ENCODE measurements at regions not wholly inside any gene's neighbourhood (a gene's known extent, or its start where the extent isn't known, plus 50 kb on each side); places are given as distances from the start of the nearest gene placed in this dataset.
A peak's percentile ranks its signal among the peaks of the same experiment; 100 is the strongest.

DNA sequence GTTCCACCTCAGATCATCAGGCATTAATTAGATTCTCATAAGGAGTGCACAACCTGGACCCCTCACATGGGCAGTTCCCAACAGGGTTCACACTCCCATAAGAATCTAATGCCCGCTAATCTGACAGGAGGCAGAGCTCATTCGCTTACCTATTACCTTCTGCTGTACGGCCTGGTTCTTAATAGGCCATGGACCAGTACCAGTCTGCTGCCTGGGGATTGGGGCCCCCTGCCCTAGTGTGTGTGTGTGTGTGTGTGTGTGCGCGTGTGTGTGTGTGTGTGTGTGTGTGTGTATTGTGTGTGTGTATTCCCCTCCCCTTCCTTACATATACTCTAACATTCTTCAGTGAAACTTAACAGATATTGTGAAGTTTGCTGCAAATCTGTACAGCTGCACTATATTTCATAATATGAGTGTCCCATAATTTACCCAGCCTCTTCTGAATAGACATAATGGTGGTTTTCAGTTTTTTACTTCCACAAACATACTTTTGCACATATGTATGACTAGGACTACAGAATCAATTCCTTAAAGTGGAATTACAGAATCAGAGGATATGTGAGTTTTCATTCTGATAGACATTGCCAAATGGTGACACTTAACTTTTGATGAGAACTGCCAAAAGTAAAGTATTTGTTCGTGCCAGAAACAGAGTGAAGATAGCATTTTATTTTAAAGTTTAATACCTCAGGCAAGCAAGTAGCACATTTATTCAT is 205.2 kb upstream of the EEA1 start:
- DNase-seq (ENCODE audit: low spot score) = no peak

DNA sequence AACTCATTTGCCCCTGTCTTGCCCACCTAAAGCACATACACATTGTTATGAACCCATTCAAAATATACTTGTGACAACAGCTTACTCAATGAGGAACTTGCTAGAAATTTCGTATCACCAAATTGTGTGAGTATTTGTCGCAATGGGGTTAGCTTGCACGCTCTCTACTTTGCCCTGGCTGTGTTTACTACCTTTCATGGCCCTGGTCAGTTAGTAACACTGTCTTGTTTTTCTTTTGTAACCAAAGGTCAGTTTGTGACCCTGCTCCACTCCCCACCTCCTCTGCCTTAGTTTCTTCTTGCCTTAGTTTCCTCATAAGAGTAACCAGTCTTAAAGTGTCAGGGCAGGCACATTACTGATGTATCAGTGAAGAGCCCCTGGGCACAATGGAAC is 205.8 kb upstream of the EEA1 start:
- no peak for DNase-seq (ENCODE audit: low spot score)

DNA sequence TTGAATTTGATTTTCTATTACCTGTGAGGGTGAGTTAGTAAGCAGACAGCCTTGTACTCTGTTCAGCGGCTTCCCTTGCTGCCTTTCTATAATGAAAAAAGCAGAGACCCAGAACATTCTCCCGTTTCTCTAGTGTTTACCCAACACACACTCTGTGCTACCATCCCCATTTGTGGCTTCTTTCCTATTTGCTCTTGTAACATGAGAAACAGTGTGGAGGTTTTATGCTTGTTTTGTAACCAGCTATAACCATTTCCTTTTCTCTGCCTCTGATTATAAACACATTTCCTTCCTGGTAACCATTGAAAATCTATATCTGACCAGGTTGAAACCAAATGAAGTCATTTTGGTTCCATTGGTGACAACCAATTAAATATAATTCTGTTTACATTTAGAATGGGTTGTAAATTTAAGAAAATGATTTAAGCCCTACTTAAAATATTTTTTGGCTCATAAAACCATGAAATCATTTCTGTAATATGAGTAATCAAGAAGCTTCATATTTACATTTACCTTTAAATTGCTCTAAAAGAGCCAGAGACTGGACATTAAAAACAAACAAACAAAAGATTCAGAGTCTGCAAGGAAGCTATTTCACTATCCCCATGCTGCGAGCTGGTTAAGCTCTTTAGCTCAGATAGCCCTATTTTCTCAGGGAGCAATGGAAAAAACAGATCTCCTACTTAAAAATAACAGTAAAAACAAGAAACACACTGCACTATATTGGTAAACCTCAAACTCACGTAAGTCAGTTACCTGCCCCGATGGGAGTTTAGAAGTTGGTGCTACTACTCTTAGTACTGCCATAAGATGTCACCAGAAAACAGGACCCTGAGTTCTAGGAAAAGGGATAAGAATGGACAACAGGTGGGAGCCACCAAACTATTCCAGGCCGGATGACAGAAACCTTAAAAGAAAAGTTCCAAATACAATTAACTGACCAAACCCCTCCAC is 206.5 kb upstream of the EEA1 start:
- DNase-seq (ENCODE audit: low spot score) = no peak

DNA sequence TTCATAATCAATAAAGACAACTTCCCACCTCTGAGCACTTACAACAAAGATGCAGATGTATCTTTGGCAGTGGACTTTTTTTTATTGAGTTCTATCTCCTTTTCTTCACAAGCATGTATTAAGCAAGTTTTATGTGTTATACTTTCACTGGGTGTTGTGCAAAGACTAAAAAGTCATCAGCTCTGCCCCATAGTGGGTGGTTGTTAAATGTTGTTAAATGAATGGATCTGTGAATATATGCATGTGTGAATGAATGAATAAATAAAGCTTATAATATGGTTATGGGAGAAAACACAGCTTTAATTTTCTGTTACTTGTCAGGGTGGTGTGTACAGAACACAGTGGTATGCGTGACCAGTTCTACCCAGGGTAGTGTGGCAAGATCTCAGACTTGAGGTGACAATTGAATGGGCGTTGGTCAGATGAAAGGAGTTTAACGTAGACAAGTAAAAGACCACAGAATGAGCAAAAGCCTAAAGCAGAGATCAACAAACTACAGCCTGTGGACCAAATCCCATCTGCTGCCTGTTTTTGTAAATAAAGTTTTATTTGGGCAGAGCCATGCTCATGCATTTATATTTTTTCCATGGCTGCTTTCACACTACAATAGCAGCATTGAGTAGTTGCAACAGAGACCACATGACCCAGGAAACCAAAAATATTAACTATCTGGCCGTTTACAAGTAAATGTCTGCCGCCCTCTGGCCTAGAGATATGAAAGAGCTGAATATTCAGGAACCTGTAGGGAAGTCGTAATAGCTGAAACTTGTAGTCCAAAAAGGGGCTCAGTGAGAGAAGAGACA is 207.4 kb upstream of the EEA1 start:
- no peak for DNase-seq (ENCODE audit: low spot score)

DNA sequence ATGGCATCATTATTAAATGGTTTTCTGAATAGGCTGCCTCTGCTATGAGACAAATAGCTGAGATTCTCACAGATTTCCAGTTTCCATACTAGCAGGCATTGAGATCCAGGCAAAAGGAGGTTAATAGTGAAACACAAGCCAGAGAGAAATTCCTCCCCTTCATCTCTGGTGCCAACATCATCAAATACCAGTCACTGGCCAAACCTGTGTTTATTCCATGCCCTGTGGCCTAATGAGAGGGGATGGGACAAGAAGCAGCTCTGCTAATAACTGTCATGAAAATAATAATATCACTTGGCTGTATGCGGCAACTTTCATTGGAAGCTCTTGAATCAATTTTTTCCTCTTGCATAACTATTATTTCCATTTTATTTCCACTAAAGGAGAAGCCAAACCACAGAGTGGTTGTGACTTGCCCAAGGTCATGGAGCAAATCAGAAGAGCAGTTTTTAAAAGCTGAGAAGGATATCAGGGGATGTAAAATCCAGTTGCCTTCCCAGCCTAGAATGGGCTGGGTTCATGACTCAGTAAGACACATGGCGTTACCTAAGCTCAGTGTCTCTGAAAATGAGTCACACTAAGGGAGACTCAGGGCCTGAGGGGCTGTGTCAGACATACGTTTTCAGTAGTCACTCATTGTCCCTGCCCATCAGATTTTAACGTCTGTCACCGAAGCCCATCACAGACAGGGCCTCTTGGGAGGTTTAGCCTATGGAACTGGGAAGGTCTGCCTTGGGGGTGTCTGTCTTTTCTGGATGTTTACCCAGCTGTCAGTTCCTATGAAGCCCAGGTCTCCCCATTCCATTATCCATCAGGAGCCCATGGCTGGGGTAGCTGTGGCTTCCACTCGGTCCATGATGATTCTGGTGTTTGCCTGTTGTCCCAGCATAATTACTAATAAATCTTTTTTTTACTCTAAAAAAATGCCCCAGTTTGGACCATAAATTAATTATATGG is 208.8 kb upstream of the EEA1 start:
- peak; percentile 37 for DNase-seq (ENCODE audit: low spot score)

DNA sequence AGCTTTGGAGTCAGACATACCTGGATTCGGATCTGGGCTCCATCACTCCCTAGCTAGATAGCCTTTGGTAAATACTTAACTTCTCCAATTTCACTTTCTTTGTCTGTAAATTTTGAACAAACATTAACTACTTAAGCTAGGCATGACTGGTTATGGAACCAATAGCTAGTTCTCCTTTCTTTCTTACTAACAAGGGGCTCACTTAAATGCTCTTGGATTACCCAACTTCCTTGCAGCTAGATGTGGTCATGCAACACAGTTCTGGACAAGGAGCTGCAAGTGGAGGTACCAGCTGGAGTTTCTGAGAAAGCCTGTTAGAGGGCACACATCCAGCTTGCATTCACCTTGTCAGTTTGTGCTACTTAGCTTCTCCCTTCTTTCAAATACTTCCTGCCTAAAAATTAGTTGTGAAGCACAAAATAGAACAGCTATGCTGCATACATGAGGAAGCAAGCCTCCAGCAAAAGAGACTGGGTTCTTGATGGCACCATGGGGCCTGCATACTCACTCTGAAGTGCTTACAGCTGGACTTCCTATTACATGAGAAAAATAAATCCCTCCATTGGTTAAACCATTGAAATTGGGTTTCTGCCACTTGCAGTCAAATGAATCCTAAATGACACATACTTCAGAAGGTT is 210.1 kb upstream of the EEA1 start:
- DNase-seq (ENCODE audit: low spot score) = no peak

DNA sequence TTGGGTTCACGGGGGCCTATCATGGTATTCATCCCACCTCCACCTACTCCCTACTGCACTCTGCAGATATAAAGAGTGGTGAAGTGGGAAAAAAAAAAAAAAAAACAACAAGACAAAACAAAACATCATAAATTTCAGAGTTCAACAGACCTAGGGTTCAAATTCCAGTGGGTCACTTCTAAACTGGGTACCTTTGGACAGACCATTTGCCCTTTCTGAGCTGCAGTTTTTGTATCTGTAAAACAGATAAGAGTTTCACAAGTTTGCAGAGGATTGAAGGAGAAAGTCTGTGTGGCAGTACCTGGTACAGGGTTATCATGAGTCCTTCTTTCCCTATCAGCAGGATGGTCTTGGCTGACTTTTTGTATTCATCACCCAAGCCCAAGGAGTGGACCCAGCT is 211.2 kb upstream of the EEA1 start:
- DNase-seq (ENCODE audit: low spot score) = no peak

DNA sequence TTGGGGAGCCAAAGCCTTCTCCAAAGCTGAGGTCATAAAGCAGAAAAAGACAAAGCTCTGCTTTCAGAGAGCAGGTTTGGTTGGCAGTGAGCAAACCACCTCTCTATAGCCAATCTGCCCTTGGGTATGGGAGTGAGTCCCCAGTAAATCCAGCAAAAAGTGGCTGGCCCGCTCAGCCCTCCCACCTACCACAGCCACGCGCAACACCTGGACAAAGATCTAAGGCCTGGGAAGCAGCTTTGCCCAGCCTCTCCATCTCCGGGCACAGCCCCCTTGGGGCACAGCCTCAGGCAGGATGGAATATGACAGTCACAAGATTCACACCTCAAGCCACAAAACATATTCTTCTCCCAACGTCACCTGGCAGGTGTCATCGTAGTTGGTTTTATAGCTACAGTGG is 211.7 kb upstream of the EEA1 start:
- DNase-seq (ENCODE audit: low spot score) = no peak

DNA sequence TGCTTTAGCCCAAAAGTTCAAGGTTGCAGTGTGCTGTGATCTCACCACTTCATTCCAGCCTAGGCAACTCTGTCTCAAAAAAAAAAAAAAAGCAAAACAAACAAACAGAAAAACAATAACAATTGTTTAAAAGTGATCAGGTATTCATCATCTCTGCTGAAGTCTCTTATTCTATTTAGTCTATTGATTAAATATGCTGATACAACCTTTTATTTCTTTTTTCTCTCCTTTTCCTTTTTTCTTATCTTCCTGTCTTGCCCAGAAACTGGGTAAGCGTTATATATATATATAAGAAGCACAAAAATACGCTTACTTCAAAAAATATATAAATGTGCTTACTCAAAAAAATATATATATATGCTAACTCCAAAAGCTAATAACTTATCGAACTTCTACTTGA is 213.8 kb upstream of the EEA1 start:
- no peak for DNase-seq (ENCODE audit: low spot score)

DNA sequence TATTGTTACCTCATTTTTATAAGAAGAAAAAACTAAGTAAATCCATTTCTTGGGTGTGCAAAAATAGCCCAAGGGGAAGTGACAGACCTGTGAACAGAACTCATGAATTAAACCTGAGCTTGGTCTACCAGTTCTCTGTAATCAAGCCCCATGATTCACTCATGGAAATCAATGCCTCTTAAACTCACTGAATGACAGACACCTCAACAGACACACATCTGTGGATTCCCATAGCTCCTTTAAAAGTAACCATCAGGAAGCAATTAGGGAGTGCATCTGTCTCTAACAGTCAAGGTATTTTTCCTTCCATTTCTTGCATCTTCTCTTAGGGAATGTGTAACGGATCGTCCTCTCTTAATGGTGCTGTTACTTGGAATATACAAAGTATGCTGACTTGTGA is 215.0 kb upstream of the EEA1 start:
- no peak for DNase-seq (ENCODE audit: low spot score)

DNA sequence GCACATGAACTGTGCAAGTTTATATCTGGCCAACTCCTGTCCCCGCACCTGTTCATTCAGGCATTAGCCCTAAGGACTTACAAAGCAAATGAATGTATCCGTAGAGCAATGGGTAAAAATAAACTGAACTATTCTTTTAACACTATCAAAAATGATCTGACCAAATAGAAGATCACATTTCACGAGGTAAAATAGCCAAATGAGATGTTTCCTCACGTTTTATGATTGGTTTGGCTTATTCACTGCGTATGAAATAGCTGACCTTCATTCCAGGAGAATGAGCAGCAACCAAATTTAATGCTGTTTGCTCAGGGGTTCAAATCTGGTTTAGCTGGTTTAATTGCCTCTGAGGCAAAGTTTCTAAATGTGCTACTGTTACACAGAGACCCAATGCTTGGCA is 216.0 kb upstream of the EEA1 start:
- no peak for DNase-seq (ENCODE audit: low spot score)

DNA sequence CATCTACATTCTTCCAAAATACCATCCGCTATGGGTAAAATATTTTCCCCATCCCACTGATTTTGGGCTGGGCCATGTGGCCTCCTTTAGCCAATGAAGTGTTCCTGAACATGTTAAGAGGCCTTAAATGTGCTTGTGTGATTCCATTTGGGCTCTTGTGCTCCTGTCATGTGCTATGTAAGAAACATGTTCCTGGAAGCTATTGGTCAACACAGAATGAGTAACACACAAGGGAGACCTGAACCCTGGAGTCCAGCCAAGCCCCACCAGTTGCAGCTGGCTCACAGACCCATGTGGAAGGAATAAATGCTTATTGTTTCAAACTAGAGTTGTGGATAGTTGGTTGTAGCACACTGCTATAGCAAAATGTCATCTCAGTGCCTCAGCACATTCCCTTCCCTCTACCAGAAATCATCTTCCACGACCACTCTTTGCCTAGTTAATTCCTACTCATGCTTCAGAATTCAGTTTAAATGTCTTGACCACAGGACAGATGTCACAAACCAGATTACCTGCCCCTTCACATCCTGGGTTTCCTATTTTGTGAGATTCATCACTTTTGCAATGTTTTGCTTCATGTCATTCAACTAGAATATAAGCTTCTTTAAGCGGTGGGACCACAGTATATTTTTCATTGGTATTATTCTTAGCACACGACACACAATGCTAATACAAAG is 217.3 kb upstream of the EEA1 start:
- DNase-seq (ENCODE audit: low spot score) = no peak

DNA sequence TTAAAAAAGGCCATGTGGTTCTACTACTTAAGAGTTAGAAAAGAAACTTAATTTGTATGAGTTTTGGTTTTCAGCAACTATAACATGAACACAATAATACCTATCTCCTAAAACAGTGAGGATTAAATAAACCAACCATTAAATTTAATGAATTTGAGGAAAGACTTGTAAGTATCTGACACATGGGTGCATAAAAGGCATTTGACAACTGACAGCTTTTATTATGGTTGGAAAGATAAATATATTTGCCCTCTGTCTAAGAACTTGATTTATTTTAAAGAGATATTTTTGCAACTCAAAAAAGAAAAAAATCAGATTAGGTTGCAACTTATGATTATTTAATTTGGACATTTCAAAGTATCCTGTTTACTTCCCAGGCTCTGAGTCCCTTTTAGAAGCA is 217.9 kb upstream of the EEA1 start:
- DNase-seq (ENCODE audit: low spot score) = no peak

DNA sequence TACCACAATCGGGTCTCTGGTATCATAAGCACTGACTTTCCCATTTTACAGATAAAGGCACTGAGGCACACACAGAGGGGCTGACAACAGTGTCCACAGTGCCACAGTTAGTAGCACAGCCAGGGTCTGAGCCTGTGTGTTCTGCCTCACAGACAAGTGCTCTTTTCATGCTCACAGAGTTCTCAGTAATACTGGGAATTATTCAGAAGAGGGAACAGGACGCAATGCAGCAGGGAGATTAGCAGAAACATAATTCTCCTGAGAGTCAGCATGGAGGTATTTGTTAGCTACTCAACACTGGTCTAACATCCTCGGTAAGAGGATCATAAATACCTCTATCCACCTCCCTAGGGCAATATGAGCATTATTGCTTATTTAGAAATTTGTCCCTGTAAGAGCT is 219.3 kb upstream of the EEA1 start:
- DNase-seq (ENCODE audit: low spot score) = no peak

DNA sequence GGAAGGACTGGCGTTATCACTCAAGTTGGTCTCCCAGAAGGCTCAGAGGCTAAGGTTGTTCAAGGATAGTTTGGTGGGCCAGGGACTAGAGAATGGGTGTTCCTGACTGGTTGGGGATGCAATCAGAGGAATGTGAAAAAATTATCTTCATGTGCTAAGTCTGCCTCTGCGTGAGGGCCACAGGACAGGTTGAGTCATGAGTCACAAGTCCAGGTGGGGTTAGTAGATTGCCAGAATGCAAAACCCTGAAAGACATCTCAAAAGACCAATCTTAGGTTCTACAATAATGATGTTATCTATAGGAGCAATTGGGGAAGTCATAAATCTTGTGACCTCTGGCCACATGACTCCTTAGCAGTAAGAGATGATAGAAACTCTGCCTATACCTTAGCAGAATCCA is 220.1 kb upstream of the EEA1 start:
- DNase-seq (ENCODE audit: low spot score) = no peak

DNA sequence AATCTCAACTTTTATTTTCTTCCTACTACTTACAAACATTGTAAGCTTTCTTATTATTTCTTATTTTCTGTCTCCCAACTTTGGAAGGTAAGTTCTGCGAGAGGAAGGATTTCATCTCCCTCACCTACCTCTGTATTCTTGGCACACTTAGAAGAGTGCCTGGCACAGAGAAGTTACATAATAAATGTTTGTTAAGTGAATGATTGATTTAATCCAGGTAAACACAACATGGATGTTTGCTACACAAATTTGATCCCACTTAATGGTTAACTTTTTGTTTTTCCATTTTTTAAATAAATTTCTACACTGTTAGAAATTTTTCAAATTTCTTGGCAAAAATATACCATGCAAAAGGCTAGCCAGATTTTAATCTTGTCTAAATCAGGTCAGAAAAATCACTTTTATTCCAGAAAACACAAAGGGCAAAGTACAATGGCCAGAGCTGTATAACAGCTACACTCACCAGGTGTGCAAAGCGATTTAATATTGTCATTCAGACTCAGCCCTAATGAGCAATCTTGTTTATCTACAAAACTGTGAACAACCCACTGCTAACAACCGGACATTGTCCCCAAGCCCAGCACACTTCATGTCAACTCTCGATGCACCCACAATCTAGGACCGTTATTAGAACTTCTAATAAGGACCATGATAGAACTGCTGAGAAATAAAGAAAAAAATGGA is 222.1 kb upstream of the EEA1 start:
- no peak for DNase-seq (ENCODE audit: low spot score)

DNA sequence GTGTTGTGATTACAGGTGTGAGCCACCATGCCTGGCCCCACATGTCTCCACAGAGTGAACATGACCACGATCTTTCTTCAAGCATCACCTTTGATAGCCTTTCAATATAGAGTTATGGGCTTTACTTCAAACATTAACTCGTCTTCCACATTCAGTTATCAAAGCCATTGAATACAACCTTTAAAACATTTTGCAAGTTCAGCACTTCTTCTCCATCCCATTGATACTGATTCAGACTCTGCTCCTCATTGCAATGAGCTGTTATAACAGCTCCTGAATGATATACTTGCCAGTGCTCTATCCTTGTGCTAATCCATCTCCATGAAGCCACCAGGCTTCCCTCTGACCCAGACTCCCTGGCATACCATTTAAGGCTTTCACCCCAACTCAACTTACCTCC is 223.5 kb upstream of the EEA1 start:
- DNase-seq (ENCODE audit: low spot score) = no peak

DNA sequence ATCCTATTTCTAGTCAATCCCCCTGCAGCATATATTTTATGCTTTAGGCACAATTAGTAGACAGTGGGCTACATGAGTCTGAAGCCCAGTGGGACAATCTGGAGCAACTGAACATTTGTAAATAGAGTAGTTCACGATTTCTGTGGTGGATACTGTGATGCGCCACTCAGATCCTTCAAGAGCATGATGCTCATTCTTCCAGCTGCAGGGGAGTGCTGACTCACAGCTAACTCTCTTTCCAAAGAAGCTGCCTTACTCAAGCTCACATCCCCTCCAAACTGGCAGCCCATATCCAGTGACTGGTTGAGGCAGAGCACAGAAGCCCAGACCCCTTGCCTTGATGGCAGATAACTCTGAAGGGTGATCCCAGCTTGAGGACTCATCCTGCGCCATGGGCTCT is 224.2 kb upstream of the EEA1 start:
- DNase-seq (ENCODE audit: low spot score) = no peak

DNA sequence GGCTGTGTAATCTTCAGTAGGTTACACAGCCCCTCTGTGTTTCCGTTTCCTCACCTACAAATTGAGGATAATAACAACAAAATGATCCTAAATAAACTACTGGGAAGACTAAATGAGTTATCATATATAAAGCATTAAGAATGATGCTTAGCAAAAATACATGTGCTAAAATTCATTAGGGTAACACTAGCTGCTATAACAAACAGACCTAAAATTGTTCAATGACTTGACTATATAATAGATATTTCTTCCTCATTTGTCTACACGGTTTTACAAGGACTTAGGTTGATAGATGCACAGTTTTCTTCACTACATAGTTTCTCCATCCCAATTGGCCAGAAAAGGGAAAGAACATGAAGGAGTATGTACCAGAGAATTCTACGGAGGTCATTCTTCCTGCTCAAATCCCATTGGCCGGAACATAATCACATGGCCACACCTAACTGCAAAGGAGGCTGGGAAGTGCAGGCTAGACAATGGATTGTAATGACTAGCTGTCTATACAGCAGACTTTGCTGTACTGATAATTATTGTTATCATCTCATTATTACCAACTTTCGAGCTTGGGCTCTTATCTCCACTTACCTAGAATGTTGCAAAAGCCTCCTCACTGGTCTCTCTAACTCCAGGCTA is 223.5 kb upstream of the NUDT4 start:
- DNase-seq (ENCODE audit: low spot score) = no peak
